Epidermal melanocyte (primary cell): ENCODE measurements at regions not wholly inside any gene's neighbourhood (a gene's known extent, or its start where the extent isn't known, plus 50 kb on each side); places are given as distances from the start of the nearest gene placed in this dataset.
A peak's percentile ranks its signal among the peaks of the same experiment; 100 is the strongest.
"Not testable (repeated sequence)": the region's sequence is repeated elsewhere in the genome, so short reads cannot be mapped to it uniquely, and the experiment has no call there.

Experiments used
- DNase-seq: peaks from one replicate; pipeline ENCODE4 v3.0.0; 2011; ENCODE audit warnings: low spot score; ENCODE audit not compliant: insufficient read length

DNA sequence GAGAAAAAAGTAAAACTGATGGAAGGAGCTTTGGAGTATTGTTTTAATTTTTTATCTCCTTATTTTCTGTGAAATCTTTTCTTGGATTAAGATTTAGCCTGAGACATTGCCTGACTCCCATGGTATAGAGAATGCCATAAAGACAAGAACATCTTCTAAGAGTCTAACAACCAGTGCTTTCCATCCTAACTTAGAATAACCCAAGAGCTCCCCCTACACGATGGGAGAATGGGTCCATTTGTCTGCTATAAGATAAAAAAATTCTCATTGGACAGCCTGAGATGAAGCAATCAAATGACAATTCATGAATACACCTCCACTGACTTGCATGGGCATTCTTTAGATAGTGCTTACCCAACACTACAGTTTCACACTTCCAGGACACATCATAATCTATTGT, 478.1 kb downstream of the TTLL7 start:
- DNase-seq = no peak

DNA sequence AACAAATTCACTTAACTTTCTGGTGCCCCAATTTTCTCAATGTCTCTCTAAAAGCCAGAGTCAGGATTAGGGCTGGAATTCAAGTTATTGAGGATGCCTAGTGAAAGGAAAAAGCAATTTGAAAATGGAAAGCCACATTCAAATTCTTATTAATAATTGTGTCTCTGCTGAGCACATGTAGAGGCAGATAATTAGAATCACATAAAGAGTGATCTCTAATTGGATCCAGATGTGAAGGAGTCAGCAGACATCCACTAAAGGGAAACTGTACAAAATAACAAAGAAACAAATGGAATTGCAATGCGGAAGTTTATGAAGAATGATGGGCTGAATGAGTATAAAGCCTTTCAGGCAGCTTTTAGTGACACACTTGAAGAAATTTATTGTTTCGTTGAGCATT, 482.6 kb downstream of the TTLL7 start:
- DNase-seq = no peak

DNA sequence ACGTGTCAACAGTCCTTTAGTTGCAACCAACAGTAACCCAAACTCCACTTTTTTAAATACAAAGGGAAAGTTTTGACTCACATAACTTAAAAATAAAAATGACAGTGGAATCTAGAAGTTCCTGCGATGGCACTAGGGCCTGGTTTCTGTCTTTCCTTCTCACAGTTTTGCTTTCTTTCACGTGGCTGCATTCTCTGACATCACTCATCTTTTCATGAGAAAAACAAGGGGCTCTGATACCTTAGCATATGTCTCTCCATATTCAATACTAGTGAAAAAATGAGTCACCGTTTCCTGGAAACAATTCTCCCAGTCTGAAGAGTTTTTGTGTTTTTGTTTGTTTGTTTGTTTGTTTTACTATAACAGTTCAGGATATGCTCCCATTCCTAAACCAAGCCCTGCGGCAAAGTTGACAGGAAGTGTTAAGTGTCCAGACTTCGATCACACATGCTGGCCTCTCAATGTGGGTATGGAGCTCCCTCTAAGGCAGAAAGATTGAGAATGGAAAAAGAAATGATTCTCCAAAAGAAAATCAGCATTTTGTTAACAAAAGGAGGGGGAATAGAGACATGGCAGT, 483.3 kb downstream of the TTLL7 start:
- DNase-seq = no peak

DNA sequence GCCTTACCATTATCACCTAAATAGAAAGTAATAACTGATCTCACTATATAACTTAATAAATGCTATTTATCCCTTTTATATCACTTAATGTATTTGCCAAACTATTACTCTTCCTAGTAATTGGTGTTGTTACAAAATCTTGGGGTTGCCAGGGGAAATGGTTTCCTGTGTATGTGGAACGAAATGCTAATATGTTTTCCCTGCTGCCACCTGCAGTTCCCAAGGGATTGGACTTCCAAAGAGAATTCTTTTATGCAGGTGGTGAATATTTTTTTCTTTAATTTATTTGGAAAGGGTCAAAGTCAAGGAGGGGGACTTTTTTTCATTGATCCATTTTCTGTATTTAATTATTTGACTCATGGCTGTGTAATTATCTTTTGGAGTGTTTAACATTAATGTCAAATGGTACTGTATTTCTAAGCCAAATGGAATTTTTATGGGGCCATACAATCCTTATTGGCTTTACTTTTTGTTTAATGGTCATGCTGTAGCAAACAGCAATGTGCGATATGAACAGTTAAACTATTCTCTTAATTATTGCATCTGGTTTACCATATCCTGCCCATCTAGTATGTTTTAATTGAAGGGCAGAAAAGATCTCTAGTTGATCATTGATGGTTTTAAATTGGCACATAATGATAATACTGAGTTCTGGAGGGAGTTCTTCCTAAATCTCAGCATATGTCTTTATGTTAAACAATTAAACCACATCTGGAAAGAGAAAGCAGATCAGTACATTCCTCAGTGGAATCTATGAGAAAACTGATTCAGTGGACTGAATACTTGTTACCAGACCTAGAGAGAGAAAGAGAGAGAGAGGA, 486.3 kb downstream of the TTLL7 start:
- DNase-seq = no peak

- DNase-seq = no peak
Observed at GRCh38 chr1:83511146-83511726, 487.7 kb downstream of the TTLL7 start.

- DNase-seq = no peak
Observed at GRCh38 chr1:83509301-83509781, 489.6 kb downstream of the TTLL7 start.

GRCh38 chr1:83508485-83509151, 490.3 kb downstream of the TTLL7 start:
- peak; percentile 55 for DNase-seq

- no peak for DNase-seq
Observed at GRCh38 chr1:83505148-83505547, 493.8 kb downstream of the TTLL7 start.

GRCh38 chr1:83503153-83503552, 495.8 kb downstream of the TTLL7 start:
- DNase-seq = no peak

GRCh38 chr1:83500987-83501591, 497.8 kb downstream of the TTLL7 start:
- no peak for DNase-seq

- DNase-seq = no peak
Observed at GRCh38 chr1:83500531-83500930, 498.4 kb downstream of the TTLL7 start.

DNA sequence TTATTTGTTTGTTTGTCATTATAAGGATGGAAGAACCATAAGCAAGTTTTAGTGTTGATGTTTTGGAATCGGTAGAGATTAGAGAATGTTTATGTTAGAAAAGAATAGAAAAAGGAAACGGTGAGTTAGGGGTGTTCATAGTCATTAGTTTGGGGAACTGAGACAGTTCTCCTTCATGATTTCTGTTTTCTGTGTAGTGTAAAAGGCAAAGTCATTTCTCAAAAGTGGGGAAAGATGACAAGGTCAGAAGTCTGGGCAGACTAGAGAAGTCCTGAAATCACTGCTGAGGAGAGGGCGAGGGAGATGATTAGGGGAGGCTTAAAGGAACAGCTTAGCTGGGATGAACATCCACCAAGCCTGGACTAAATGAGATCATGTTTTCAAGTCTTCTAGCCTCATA, 498.9 kb downstream of the TTLL7 start:
- no peak for DNase-seq

DNA sequence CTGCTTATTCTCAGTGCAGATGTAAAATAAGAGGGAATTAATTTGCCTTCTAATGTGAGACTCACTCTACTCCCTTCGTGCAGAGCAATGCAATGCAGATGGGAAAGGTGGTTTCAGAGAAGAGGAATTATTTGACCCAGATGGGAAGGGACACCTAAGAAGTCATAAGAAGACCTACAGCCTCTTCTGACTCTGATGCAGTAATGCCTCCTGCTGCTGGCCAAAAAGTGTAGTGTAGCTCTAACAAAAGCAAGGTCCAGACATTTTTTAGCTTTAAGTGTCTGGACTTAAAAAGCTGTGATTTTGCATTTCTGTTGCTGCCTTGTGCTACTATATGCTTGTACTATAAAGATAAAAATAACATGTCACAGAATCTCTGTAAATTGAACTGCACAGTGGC, 501.4 kb downstream of the TTLL7 start:
- no peak for DNase-seq

- DNase-seq = no peak
Observed at GRCh38 chr1:83495560-83495959, 503.4 kb downstream of the TTLL7 start.

GRCh38 chr1:83493633-83494032, 505.3 kb downstream of the TTLL7 start:
- no peak for DNase-seq

DNA sequence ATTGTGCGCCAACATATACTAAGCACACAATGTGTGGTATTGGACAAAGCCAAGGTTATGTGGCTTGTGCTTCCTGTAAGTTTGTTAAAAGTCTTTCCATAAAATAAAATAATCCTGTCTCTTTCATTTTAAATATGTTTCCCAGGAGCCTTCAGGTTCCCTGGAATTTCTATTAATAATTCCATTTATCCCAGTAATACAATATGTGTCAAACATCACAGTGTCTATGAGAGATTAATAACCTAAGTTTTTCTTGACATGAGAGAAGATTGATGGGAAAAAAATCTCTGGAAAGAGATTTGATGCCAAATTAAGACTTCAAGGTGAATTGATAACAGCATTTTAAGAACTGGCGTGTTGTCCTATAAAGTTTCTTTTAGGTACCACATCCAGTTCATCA, 507.0 kb downstream of the TTLL7 start:
- DNase-seq = no peak

GRCh38 chr1:83490988-83491387, 507.9 kb downstream of the TTLL7 start:
- no peak for DNase-seq

GRCh38 chr1:83488105-83488504, 510.8 kb downstream of the TTLL7 start:
- not testable (repeated sequence) for DNase-seq

DNA sequence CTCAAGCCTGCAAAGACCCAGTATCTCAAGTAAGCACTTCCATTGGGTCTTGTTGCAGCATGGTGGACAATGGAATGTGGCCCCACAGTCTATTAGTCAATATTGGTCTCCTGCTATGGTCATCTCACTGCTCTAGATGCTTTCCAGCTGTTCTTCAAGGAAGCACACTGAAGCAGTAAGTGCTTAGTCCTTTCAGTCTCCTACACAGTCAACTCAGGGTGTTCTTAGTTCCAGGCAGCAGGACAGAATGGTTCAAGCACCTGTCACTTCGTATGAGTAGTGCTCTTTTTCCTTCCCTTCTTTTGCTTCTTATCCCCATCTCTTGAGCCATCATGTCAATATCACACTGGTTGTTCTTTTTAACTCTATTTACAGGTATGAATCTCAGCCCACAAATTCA, 511.5 kb downstream of the TTLL7 start:
- not testable (repeated sequence) for DNase-seq

GRCh38 chr1:83485314-83486019, 513.5 kb downstream of the TTLL7 start:
- not testable (repeated sequence) for DNase-seq

DNA sequence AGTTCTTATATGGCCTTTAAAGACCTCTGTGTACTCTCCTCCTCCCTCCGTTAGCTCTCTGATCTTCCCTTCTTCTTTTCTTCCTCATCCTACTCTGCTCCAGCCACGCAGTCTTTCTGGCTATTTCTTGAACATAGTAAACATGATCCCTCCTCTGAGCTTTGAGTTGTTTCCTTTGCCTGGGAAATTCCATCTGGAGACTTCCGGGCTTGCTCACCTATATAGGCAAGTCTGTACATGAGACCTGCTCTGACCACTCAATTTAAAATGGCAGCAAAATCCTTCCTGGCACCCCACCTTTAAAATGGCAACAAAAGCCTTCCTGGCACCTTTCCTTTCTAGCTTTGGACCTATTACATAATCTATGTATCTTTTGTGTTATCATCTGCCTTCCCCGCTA, 517.6 kb downstream of the TTLL7 start:
- DNase-seq = not testable (repeated sequence)
